ENCODE measurements at regions not wholly inside any gene's neighbourhood (a gene's known extent, or its start where the extent isn't known, plus 50 kb on each side); places are given as distances from the start of the nearest gene placed in this dataset.
"Not testable (repeated sequence)": the region's sequence is repeated elsewhere in the genome, so short reads cannot be mapped to it uniquely, and the experiment has no call there.

DNA sequence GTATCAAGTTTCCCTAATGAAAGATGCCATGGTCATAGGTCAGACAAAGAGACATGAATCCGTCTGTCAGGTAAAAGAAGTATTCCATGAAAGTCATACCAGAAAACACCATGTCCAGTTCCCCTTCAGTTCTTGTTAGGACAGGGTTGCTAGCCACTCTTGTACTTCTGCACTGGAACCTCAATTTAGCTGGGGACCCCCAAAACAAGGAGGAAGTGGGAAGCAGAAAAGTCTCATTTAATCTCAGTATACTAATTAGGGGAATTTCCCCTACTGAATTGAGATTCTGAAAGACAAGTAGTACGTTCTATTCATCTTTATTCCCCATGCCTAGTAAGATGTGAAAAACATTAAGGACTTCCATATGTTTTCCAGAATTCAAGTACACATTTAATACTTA lies 1289.9 kb upstream of the B3GALT2 start:
- DNase-seq = no peak

DNA sequence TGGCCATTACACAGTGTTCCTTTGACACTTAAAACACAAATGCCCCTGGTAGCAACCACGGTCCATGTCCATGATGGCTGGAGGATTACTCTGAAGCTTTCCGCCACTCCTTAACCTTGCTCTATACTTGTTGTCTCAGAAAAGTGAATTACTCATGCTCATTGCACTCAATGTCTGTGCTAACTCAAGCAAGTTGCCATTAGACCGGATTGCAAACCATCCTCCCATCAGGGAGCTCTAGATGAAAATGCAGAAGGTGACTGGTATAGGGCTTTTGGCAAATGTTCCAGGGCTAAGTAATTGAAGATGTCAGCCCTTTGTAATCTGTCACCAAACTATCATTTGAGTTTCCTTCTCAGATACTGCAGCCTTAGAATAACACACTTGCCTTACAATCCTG lies 1288.3 kb upstream of the B3GALT2 start:
- no peak for DNase-seq

DNA sequence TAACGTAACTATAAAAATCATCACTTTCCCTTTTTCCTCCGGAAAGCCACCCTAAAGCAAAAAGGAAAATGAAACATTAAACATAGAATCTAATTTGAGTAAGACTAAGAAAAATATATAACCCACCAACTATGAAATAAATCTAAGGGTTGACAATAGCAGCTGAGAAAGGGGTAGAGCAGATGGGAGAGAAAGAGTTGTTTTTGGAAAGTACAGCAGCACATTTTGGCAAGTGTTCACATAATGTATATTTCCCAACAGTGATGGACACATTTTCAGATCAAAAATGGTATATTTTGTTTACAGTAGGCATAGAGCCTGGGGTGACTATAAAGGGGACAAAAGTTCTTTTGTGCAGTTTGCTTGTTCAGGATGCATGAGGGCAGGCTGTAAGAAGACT lies 1287.4 kb upstream of the B3GALT2 start:
- no peak for DNase-seq

DNA sequence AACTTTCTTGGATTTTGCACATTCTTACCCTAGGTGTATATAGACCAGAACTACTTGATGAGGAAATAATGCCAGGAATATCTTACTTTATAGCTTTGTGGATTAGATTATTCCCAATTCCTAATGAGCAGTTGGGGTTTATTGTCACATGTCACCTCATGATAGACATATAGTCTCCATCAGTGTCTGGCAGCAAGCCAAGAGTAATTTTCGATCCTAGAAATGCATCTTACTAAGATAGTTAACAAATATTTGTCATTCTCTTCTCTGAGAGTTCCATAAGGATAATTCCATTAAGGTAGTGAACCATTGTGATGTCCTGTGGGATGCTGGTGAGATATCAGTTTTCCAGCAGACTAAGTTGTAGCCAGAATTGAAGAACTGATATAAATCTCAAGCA lies 1282.9 kb upstream of the B3GALT2 start:
- no peak for DNase-seq

DNA sequence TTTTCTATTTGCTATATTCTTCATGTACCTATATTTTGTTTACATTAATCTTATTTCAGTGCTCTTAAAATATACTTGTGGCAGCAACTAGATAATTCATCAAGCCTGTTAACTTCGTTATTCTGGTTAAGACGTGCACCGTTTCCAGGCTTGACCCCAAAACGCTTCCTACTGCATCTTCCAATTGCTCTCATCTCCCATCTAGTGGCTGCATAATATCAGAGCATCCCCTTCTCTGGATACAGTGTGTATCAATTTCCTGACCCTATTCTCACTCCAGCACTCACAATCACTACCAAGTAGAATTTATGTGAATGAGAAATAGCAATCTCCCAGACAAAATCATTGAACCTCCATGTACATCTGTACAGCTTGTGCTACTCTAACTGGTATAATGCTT lies 1280.3 kb upstream of the B3GALT2 start:
- no peak for DNase-seq

DNA sequence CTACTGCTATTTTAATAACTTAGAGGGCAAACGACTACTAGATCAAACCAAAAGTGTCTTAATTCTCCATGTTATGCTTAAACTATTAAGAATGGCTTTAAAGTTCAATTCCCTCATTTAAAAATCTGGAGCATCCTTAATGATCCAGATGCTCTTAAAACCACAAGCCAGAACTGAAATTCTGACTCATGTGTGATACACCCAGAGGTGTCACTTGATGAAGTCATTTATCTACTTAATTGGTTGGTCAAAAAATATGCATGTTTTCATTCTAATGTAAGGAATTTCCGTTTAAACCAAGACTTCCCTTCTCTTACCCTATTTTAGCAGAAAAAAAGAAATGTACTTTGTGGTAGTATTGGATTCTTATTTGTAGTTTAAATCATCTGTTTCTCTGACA lies 1261.2 kb upstream of the B3GALT2 start:
- DNase-seq = no peak

DNA sequence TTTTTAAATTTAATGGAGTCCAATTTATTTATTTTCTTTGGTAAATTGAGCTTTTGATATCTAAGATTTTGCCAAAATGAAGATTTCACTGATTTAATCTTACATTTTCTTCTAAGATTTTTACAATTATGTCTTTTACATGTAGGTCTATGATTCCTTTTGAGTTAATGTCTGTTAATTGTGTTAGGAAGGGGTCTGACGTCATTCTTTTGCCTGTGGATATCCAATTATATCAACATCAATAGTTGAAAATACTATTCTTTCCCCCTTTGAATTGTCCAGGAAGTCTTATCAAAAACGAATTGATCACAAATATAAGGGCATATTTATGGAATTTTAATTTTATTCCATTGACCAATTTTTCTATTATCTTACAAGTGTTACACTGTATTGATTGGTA lies 1258.8 kb upstream of the B3GALT2 start:
- no peak for DNase-seq

DNA sequence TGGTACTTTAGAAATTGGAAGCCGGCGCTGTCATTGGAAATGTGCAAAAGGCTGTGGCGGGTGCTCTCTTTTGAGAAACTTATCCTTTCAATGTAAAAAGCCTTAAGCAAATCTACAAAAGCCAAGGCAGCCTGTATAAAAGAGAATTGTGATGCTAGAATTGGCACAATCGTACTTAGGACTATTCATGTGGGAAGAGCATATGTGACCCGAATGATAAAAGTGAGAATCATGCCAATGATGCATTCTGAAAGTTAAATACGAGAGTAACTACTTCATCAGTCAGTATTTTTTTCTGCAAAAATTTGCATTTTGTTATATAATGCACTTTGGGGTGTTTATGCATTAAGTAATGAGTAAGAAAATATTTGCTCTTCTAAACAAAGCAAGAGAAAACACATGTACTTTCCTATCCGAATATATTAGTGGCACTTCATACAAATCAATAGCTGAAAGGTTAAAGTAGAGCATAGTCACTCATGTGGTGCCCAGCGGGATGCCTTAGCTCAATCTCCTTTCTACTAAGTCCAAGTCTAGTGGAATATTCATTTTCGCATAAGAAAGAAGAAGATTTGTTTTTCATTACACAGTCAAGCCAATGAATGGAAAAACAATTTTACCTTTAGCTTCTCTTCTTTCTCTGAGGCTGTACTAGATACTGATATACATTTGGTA lies 1256.6 kb upstream of the B3GALT2 start:
- DNase-seq = no peak

DNA sequence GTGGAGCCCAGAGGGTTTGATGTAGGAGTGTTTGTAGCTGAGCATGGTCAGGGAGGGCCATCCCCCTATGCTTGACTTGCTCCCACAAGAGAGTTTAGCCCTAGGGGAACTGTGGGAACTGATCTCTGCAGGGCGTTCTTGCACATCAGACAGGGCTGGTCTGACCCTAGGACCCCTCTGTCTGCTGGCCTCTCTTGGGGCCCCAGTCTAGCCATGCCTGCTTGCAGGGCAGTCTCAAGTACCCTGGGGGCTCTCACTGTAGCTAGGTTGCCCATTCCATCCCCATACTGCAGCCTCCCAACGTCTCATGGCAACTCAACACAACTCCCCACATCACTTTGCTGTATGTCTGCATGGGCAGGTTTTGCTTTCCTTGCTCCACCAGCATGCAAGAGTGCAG lies 1250.7 kb upstream of the B3GALT2 start:
- no peak for DNase-seq

DNA sequence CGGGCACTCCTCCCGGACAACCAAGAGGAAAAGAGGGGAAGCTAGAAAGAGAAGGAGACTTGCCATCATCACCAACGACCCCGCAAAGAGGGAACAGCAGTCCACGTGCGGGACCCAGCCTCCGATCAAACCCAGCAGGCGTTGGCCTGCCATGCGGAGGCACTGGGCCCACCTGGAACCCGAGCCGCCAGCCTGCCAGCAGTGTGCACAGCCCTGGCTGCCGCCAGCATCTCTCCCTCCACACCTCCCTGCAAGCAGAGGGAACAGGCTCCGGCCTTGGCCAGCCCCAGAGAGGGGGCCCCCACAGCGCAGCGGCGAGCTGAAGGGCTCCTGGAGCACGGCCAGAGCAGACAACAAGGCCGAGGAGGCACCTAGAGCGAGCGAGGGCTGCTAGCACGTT lies 1244.7 kb upstream of the B3GALT2 start:
- no peak for DNase-seq

DNA sequence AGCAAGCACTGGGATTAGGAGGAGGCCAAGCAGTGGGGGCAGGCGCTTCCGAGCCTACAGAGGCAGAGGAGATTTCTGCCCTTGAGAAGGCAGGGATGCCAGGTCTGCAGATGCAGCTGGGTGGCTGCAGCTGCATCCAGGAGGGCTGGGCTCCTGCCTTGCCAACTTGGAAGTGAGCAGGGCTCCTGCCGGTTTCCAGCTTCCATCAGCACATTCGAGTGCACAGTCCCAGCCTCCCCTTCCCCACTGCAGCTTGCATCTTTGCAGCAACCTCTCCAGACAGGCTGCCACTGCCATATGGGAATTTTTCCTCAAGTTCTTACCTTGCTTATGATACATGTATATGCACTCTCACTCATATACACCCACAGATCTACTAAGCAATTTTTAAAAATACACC lies 1234.3 kb upstream of the B3GALT2 start:
- DNase-seq = no peak

DNA sequence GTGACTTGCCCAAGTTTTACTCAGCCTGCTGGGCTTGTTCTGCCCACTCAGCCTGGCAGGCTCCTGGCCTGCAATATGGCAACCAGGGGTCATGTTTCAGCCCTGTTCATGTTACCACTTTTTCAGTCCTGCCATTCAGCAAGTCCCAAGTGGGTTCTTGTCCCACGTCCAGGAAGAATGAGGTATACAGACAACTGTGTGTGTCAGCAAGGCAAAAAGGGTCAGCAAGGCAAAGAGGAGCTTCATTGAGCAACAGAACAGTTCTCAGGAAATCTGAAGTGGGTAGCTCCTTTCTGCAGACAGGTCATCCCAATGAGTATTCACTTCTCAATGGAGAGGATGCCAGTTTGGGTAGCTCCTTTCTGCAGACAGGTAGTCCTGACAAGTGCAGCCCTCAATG lies 1233.3 kb upstream of the B3GALT2 start:
- DNase-seq = no peak

DNA sequence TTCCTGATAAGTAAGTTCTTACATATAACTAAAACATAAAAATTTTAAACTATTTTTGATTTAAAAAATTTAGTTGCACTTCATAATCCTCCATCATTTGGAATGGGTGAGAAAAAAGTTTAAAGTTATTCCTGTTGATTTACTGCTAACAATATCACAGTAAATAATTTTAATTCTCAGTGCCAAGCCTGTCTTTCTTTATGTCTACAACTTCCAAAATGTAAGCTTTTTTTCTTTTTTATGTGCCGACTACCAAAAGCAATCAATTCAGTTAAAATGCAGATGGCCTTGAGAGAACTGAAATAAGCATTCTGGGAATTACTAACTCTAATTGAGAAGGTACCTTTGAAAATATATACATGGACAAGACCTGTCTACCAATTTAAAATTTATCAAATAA lies 1224.3 kb upstream of the B3GALT2 start:
- DNase-seq = no peak

DNA sequence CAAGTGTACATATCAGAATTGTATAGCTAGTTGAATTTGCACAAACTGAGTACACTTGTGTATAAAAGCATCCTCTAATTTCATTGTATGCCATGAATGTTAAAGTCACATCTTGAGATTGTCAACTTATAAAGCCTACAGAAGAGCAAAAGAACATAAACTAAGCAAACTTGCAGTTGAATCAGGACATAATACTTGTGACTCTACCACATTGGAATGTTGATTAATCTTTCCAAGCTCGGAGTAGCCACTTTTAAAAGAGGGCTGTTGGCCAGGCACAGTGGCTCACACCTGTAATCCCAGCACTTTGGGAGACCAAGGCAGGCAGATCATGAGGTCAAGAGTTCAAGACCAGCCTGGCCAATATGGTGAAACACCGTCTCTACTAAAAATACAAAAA lies 1220.8 kb upstream of the B3GALT2 start:
- DNase-seq = not testable (repeated sequence)

DNA sequence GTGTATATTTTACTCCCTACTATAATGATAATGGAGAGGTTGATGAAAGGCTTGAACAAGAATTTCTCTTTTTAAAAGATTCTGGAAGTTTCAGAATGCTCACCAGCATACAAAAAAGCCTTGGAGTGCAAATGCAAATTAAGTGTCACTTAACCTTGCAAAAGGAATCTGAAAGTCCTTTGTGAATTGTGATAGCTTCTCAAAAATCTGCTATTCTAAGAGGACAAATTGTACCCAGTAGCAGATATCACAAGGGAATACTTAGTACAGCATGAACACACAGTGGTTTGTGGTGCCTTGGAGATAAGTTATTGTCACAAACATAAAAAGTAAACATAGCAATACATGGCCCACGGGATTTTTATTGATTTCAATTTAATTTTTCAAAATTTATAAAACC lies 1208.3 kb upstream of the B3GALT2 start:
- DNase-seq = no peak

DNA sequence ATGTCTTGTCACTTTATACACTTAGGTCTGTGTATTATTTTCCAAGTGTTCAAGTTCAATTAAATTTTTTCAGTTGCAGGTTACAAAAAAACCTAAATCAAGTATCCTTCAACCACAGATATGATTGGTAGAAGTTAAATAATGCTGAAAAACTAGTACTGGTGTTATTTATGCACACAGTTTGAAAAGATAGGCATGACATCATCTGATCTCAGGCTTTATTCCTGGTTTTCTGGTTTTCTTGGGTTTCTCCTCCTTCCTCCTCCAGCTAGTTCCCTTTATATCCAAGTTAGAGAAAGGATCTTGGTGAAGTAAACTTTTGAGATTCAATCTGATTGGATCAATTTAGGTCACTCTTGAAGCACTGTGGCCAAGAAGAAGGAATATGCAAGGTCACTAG lies 1201.1 kb upstream of the B3GALT2 start:
- no peak for DNase-seq

DNA sequence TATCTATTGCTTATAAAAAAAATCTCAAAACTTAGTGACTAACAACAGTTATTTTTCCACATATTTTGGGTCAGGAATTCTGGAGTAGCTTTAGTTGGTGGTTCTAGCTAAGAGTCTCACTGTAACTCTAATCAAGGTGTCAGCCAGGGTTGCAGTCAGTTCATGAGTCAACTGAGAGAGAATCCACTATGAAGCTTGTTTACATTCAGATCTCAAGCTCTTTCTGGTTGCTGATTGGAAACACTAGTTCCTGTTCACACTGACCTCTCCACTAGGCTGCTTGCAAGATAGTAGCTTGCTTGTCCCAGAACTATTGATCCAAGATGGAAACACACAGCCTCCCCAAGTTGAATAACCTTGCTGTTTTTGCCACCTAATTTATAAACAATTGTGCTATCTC lies 1192.1 kb upstream of the B3GALT2 start:
- DNase-seq = no peak

DNA sequence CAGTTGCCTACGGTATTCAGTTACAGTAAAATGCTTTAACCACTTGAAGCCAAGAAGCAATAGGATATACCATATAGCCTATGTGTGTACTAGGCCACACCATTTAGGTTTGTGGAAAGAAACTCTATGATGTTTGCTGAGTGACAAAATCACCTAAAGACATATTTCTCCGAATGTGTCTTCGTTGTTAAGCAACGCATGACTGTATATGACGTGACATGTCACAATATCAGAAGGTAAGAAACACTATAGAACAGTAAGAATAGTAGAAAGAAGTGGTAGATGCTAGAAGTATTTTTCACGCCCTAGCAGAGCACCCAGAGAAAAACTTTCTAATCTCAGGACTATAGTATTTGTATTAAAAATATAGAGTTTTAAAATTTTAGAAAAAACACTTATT lies 1188.2 kb upstream of the B3GALT2 start:
- no peak for DNase-seq

DNA sequence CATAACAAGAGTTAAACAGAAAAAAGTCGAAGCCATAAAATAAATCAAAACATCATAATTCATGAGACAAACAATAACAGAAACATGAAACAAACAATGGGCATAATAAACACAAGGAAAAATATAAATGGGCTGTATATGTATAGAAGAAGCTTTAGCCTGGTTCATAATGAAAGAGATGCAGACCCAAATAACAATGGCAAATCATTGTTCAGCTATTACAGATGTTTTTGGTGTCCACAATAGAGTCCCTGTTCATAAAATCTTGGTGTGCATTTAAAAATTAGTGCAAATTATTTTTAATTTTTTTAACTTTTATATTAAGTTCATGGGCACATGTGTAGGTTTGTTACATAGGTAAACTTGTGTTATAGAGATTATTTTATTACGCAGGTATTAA lies 1185.9 kb upstream of the B3GALT2 start:
- DNase-seq = no peak

DNA sequence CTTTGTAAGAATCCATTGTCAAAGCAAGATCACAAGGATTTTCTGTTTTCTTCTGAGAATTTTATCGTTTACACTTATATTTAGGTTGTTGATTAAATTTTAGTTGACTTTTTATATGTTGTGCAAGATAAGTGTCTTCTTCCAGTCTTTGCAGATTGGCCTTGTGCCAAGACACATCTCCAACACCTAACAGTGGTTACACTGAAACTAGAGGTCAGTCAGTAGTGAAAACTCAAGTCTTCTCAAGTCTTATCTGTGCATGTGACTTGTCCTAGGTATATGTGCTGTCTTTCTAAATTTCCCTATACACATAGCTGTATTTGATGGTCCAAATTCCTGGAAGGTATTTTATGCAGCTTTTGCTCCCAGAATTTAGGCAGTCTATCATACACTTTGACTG lies 1183.2 kb upstream of the B3GALT2 start:
- no peak for DNase-seq

DNA sequence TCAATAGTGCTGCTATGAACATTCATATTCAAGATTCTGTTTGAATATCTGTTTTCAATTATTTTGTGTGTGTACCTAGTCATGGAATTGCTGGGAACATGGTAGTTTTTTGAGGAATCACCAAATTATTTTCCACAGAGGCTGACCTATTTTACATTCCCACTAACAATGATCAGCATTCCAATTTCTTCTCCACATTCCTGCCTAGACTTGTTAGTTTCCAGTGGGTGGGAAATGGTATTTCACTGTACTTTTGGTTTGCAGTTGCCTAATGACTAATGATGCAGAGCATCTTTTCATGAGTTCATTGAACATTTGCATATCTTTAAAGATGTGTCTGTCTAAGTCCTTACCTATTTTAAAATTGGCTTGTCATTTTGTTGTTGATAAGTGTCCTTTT lies 1182.6 kb upstream of the B3GALT2 start:
- DNase-seq = no peak

DNA sequence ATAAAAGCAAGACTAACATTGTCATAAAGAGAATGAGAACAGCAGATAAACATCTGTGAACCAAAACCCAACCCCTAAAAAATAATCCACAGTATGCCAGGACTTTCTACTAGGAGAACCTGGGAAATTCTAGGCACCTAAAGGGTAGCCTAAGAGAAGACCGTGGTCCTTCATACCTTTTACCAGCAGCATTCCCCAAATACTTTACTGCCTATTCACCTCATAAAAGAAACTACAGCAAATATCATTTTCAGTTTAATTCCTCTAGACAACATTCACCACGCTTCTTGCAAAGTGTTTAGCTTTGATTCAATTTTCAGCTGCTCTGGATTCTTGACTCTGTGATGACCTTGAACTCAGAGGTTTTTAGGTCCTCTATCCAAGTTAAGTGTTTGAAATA lies 1180.7 kb upstream of the B3GALT2 start:
- no peak for DNase-seq

DNA sequence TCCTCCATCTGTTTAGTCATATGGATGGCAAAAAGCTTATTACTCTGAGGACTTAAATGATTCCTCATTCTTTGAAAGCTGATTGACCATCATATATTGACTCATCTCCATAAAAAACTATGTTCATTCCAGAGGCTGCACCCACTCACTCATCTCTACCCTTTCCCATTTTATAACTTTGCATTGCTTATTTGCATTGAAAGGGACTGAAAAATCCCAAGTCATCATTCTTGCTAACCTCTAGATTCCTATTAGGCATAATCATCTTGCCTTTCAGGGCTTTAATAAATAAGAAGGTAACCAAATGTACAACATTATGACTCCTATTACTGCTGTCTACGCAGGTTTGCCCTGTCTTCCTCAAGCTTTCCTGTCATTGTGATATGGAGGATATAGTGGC lies 1180.3 kb upstream of the B3GALT2 start:
- DNase-seq = no peak

DNA sequence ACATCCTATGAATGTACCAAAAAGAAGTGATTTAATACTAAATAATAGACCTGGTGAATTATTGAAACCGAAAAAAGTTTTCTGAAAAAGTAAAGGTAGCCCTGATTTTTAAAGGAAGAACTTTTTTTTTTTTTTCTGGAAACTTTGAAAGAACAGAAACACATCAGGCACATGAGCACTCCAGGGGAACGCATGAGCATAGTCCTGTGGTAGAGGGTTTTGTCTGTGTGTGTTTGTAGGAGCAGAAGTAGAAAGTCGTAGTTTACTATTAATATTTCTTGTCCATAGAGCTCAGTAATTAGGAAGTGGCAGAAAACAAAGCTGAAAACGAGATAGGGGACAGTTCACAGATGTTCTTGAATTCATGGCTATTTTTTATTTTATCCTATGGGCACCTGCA lies 1175.9 kb upstream of the B3GALT2 start:
- DNase-seq = no peak

DNA sequence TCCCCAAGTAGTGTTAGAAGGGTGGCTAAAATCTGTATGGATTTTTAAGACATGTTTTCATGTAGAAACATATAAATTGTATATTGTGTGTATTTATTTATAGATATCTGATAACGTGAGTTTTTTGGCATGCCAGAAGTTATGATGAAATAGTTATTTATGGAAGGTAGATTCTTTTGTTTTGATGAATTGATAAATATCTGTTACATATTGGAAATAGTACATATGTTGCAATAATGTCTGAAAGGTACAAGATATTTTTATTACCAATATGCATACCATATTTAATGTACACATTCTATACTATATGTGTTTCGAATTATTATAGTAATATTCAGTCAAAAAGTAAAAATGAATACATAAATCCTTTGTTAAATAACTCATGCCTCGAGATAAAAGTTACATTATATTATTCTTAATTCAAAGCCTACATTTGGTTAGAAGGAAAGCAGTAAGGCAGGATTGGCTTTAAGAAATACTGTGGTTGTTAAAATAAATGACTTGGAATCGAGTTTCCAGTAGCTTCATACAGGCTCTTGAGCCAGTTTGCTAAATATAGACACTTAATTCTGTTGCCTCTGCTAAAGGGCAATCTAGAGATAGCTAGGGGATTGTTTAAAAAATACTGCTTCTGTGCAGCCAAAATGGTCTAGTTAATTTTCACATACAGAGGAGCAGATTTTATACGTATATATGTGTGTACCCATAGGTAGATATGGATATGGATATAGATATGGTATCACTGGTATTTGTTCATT lies 1175.1 kb upstream of the B3GALT2 start:
- DNase-seq = no peak
